GM19438 (cell line): ENCODE measurements at regions not wholly inside any gene's neighbourhood (a gene's known extent, or its start where the extent isn't known, plus 50 kb on each side); places are given as distances from the start of the nearest gene placed in this dataset.

Experiments used
- ATAC-seq: cut with Tn5 transposase; IDR thresholded peaks from one replicate; pipeline ENCODE4 v1.9.1; 2021; ENCODE audit warnings: low read depth; ENCODE audit not compliant: unreplicated experiment

DNA sequence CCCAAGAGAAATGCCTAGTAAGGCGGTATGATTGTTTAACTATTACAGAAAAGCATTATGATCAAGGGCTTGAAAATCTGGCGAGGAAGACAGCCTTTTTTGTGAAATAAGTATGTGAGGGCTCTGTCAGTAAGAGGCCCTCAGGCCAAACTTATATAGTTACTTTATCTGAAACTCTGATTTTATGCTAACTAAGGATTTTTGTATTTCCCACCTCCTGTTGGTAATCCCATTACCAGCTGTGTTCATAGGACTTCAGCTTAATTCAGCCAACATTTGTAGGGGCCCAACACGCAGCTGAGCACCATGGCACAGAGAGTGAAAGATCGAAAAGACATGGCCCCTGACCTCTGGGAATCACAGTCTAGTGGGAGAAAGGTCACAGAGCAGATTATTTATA is 318.3 kb upstream of the WWC1 start:
- ATAC-seq = no peak

DNA sequence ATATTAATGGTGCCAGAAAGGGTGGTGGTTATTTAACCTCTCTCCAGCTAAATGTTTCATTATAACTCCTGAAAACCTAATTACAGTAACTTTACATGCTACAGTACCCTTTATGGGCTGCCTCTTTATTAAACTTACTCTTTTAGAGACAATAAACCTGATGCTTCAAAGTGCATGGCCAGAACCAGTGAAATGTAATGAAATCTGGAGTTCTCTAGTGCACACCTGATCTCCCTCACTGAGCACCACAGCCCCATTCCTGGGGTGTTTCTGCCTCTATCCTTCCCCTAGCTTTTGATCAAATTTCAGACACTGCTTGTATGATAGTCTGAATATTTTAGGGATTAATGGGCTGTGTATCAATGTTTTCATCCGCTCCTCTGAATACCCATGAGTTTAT is 306.5 kb upstream of the WWC1 start:
- no peak for ATAC-seq

DNA sequence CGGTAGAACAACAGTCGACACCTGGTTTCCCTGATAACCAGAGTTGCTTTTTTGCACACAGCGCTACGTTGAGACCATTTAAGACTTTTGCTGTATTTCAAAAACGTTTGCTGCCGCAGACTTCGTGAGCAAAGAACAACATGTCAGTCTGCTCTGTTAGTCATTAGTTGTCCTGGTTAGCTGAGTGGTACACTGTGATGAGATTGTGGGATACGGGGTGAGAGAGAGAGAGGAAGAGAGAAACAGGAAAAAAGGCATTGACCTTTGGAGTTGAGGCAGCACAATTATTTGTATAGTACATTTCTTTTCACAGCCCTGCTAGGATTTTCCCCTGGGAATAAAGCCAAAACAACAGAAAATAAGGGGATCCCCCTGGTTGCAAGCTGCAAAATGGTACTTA is 306.1 kb upstream of the WWC1 start:
- ATAC-seq = no peak

DNA sequence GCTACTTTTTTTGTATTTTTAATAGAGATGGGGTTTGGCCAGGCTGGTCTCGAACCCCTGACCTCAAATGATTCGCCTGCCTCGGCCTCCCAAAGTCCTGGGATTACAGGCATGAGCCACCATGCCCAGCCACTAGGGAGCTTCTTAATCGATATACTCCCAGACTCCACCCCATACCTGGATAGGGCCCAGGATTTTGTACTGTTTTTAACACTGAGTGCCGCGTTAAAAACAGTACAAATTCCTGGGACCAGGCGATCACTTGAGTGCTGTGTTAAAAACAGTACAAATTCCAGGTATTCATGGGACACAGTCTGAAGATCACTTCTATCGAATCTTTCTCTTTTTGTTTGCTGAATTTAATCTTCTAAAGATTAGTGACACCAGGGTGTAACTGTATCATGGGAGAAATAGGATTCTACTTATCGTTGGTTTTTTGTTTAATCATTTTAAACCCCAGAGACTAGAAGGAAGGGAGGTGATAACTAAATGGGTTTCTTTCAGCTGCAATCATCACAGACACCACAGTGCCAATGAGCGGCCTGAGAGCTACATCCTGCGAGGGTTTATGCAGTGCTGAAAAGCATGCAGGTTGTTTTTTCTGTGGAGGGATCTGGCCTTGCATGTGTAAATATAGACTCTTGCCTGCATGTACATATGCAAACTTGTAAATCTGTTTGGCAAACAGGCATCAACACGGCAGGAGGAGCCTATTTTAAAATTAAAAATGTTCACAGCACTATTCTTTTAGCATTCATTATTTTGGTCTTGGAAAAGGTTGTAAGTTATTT is 303.8 kb upstream of the WWC1 start:
- ATAC-seq = no peak

DNA sequence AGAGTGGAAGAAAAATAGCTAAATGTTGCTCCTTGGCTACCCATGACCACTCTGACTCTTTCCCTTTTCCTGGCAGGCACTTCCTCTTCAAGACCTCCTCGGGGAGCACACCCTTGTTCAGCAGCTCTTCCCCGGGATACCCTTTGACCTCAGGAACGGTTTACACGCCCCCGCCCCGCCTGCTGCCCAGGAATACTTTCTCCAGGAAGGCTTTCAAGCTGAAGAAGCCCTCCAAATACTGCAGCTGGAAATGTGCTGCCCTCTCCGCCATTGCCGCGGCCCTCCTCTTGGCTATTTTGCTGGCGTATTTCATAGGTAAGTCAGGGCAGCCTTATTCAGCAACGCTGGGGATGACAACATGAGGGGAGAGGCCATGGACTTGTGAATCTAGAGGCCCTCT is 298.6 kb upstream of the WWC1 start:
- ATAC-seq = no peak

DNA sequence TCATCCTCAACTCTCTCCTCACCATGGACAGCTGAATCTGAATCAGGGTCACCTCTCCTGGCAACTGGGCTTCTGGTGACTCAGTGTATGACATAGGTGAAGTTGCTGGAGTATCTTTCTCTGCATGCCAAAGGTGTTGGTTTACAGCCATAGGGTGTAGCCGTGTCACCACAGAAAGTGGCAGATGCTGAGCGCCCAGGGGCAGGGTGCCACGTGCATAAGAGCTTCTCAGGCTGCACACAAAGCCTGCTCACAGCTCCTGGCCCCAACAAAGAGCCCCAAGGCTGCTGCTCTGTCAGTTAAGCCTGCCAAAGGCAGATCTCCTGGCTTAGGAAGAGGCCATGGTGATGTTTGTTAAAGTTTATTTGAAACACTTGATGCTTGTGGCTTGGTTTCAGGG is 297.7 kb upstream of the WWC1 start:
- ATAC-seq = no peak

DNA sequence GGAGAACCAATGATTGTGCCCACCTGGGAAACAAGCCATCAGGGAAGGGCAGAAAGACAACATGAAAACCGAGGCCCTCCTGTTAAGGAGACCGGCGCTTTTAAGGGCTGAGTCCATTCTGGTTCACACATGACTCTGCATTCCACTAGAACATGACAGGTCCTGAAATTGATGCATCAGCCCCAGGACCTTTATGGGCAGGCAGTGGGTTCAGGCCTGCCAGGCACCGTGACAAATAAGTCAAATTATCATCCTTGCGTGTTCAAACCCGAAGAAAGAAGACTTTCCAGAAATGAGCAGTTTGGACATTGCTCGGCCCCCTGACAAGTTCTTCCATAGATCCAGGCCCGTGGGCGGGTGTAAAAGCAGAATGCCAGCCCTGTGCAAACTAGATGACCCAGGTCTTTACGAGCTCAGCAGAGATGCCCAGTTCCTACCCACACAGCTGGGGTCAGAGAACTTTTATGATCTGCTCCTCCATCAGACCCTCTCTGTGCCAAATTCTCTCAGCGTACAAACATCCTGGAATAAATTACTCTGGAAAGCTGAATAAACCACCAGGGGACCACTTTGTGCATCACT is 295.5 kb upstream of the WWC1 start:
- no peak for ATAC-seq

DNA sequence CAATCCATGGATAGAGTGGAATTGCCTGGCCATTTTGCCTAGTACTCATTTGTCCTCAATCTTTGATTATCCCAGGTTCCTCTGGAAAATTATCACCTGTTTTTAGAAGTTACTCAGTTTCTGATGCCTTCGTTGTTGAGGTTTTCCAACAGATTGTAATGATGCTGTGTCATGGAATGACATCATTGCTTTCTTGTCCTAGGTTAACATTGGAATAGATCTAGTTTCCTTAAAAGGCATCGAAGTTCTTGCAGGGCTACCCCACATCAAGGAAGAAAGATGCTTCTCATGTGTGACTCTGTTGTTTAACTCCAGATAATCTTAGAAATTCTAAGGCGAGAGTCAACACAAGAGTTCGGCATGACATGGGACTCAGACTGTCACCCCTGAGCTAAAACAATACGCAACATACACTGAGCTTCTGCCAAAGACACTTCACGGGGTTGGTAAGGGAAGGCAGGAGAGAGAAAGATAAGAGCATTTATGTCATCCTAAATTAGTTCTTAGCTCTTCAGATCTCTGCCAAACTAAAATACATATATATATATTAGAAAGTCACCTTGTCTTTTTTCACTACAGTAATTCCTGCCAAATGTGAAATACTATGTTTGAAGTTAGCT is 293.2 kb upstream of the WWC1 start:
- no peak for ATAC-seq

DNA sequence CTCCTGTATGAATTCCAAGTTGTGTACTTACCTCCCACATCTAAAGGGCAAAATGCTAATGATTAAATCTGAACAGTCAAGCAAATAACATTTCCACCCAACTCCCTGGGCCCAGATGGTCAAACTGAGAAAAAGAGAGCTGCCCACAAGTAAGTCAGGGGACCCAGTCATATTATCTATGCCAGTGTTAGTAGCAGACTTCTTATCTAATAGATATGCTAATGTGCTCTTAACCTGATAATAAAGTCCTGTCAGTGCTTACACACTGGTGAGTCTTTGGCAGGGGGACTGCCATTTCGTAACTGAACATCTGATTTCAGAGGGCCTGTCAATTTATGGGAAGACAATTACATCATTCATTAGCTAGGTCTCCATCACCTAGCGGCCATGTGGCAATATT is 292.3 kb upstream of the WWC1 start:
- ATAC-seq = no peak

DNA sequence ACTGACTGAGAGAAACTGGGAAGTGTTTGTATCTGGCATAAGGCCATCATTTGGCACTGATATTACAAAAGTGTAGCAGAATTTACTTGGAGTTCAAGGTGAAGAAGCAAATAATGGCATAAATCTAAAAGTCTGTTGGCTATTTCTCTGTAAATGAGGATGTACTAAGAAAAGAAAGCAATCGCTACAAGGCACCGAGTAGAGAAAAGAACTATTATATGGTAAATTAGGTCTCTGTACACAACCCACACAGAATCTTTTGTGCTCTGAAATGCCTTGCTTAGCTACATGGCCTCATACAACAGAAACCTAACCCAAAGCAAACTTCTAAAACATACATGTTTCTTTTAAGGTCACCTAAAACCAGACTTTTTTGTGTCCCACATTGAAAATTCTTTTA is 290.1 kb upstream of the WWC1 start:
- no peak for ATAC-seq

DNA sequence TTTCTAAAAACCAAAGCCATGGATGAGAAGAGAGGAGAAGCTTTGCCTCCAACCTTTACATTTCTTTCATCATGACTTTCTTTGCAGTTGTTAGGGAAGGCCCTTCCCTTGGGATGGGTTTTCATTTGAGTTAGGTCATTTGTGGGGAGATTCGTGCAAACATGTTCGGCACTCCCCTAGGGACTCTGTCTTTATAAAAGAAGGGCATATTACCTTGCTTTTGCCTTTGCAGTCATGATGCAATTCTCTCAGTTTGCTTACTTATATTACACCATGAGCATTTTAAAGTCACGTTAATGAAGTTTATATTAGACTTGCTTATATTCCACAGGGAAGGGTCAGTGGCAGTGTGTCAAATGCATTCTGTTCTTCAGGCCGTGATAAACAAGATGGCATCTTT is 289.3 kb upstream of the WWC1 start:
- ATAC-seq = no peak

DNA sequence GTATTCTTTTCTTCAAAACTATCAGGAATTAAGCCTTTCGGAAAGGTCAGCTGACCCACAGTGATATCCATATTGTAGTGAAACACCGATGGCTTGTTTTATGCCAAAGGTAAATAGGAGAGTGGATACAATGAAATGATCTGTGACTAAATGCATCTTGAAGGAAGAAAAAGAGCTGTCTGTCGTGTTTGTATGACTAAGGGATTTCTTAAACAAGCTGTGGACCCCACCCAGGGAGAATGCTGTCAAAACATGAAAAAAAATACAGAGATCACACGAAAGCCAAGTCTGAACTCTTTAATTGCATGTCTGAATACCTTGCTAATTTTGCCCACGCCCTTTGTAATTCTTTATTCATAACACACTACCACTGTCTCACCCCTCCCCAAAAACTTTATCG is 286.4 kb upstream of the WWC1 start:
- no peak for ATAC-seq

DNA sequence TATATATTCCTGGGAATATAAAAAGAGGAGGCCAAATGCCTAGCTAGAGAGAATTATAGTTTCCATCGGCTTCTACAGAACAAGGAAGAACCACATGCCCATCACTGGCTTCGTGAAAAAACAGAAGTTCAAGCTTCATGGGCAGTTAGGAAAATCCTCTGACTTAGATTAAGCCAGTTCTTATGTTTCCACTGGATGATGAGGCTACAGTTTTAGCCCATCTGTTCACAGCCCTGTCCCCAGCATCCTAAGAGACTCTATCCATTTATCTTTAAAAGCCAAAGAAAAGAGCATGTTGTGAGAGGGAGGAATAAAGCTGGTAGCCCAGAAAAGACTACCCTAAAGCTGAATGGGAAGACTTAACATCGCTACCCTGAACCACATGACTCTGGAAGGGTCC is 285.5 kb upstream of the WWC1 start:
- no peak for ATAC-seq

DNA sequence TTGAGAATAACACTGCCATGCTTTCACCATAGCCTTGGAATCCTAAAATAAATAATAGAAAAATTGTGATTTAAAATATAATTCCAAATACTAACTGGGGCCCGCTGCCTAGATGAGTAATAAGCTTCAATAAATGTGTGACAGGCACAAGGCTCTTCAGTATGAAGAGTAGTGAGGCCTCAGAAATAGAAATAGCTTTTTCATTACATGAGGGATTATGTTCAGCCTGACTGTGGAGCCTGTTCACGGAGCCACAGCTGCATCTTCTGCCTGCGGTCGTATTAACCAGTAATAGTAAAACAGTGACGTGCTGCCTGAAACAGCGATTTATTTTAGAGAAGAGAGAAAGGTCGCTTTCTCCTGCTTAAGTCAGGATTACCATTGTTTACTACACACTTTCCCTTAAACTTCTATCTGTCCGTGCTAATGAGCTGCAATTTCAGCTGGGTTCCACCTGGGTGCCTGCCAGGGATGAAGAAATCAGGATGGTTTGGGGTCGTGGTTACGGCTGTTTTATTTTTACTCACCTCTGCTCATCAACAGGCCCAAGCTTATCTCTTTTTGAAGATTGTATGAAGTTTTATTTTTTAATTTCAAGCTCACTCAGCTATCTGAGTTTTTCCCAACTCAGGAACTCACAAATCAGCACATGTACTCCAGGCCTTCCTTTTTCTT is 284.9 kb upstream of the WWC1 start:
- ATAC-seq = no peak

DNA sequence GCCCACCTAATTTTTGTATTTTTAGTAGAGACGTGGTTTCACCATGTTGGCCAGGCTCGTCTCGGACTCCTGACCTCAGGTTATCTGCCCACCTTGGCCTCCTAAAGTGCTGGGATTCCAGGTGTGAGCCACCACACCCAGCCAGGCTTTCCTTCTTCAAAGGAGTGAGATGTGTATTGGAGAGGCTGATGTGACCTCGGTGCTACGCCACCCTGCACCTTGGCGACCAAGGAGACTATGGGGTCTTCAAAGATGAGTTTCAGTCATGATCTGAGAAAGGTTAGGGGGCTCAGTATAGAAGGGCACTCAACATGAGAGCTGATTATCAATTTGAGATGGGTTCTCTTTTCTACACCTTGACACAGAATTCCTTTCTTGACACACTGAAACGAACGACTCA is 284.2 kb upstream of the WWC1 start:
- no peak for ATAC-seq

DNA sequence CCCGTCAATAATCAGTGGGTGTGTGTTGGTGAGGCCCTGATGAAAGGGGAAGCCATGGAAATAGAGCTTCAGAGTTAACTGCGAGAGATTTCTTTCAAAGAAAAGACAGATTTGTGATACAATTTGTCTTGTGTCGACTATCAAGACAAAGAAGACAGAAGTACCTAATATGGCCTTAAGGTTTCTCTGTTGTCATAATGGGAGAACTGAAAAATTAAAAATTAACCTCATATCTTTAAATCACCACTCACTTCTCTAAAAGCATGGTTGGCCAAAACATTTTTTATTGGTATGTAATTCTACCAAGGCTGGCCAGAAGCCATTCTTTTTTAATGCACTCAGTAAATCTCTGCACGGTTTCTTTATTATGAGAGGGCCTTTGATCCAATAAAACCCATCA is 282.9 kb upstream of the WWC1 start:
- no peak for ATAC-seq

DNA sequence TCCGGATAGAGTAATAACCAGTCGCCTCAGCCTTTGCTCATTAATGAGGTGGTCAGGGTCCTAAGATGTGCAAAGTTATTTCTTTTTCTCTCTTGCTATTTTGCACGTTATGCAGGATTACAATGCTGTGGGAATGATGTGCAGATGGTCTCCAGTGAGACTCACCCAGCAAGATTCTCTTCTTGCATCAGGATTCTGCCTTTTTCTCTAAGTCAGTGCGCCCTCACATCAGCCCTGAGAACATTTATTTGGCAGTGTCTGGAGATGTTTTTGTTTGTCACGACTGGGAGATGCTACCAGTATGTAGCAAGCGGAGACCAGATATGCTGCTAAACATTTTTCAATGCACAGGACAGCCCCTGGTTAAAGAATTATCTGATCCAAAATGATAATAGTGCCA is 280.3 kb upstream of the WWC1 start:
- no peak for ATAC-seq

DNA sequence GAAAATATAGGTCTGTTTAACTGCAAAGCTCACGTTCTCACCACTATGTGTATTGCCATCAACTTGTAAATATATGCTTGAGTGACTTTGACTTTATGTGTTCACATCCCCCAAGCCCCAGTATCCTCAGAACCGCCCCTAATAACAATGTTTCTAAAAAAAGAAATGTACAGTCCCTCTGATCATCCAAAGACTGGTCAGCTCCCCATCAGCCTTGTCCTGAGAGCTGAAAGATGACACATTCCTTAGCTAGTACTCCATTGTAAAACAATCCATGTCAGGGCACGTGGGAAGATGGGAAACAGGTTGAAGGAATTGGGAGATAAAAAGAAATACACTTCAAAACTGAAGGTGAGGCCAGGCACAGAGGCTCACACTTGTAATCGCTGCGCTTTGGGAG is 279.4 kb upstream of the WWC1 start:
- ATAC-seq = no peak

DNA sequence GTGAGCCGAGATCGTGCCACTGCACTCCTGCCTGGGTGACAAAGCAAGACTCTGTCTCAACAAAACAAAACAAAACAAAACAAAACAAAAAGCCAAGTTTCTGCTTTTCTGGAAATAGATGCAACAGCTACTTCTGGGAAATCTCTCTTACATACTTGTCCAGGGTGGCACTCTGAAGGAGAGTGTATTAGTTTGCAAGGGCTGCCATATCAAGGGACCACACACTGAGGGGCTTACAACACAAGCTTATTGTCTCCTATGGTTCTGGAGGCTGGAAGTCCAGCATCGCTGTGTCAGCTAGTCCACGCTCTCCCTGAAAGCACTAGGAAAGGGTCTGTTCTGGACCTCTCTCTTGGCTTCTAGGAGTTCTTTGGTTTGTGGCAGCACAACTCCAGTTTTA is 277.9 kb upstream of the WWC1 start:
- ATAC-seq = no peak

DNA sequence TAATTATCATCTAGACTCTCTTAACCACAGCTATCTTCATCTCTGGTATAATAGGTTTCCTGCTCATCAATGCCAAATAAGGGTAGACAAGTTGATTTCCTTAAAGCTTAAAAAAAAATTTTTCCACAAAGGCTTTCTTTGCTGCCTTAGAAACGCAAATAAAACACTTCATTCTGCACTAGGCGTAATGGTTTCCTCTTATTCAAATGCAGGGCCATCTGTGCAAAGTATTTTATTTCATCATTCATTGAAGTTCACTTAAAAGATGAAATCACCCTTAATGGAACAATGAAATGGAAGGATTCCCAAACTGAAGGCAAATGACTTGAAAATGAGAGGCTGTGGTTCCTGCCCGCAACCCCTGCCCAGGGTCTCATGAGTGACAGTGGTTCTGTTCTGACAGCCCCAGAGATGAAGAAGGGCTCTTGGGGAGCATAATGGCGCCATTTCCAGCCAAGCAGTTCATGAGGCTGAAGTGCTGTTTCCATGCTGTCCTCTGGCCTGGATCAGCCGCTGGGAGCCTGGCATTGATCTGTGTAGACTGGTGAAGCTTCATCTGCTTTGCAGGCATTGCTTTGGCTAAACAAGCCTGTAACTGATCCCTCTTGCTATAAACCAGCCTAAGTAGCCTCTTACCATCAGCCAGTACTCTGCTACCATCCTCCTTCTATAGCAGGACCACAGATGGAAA is 276.9 kb upstream of the WWC1 start:
- no peak for ATAC-seq

DNA sequence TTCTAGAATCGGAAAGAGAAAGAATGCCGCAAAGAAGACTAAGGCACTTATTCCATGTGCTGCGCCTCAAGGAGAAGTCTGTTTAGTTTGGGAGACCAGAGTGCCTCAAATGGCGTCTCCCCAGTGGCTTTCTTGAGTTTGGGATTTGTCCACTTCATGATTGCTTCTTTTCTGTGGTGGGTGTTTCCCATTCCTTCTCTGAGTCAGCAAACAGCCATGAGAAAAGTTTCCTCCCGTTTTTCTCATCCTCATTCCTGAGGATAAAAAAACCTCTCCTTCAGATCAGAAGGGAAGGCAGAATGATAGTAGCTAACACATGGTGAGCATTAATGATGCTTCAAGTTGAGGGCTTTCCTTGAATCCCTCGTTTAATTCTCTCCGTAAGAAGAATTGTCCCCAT is 275.9 kb upstream of the WWC1 start:
- no peak for ATAC-seq
